ENCODE measurements at regions not wholly inside any gene's neighbourhood (a gene's known extent, or its start where the extent isn't known, plus 50 kb on each side); places are given as distances from the start of the nearest gene placed in this dataset.
"Not testable (repeated sequence)": the region's sequence is repeated elsewhere in the genome, so short reads cannot be mapped to it uniquely, and the experiment has no call there.

DNA sequence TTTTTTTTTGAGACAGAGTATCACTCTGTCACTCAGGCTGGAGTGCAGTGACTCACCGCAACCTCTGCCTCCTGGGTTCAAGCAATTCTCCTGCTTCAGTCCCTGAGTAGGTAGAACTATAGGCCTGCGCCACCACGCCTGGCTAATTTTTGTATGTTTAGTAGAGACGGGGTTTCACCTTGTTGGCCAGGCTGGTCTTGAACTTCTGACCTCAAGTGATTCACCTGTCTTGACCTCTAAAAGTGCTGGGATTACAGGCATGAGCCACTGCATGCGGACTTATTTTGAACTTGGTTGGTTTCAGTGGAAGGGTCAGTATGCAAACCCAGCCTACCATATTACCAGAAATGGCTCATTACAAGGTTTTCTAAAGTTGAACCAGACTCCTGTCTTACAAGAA lies 61.6 kb upstream of the GBA3 start:
- DNase-seq; H3K27ac Mint-ChIP-seq; H3K27me3 Mint-ChIP-seq (ENCODE audit: insufficient read depth); H3K36me3 Mint-ChIP-seq (ENCODE audit: low read depth); H3K4me3 Mint-ChIP-seq; H3K4me1 Mint-ChIP-seq (ENCODE audit: low read depth); H3K9me3 Mint-ChIP-seq: not testable (repeated sequence)

DNA sequence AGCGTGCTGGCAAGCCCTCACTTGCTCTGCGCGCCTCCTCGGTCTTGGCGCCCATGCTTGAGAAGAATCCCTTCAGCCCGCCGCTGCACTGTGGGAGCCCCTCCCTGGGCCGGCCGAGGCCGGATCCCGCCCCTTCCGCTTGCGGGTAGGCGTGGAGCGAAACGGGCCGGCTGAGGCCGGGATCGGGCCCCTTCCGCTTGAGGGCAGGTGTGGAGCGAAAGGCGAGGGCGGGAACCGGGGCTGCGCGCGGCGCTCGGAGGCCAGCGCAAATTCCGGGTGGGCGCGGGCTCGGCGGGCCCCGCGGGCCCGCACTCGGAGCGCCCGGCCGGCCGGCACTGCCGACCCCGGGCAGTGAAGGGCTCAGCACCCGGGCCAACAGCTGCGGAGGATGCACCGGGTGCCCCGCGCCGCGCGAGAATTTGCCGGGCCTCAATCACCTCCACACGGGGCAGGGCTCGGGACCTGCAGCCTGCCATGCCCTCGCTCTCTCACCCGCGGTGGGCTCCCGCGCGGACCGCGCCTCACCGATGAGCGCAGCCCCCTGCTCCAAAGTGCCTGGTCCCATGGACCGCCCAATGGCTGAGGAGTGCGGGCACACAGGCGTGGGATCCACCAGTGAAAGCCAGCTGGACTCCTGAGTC lies 58.1 kb upstream of the GBA3 start:
- no peak overlapping the region for H3K4me3 Mint-ChIP-seq
- no peak for DNase-seq
- no peaks in the 10 kb centered on the region for H3K4me1 Mint-ChIP-seq (ENCODE audit: low read depth)
- TF ChIP-seq, protein P1, sequence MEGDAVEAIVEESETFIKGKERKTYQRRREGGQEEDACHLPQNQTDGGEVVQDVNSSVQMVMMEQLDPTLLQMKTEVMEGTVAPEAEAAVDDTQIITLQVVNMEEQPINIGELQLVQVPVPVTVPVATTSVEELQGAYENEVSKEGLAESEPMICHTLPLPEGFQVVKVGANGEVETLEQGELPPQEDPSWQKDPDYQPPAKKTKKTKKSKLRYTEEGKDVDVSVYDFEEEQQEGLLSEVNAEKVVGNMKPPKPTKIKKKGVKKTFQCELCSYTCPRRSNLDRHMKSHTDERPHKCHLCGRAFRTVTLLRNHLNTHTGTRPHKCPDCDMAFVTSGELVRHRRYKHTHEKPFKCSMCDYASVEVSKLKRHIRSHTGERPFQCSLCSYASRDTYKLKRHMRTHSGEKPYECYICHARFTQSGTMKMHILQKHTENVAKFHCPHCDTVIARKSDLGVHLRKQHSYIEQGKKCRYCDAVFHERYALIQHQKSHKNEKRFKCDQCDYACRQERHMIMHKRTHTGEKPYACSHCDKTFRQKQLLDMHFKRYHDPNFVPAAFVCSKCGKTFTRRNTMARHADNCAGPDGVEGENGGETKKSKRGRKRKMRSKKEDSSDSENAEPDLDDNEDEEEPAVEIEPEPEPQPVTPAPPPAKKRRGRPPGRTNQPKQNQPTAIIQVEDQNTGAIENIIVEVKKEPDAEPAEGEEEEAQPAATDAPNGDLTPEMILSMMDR (IDR thresholded peaks at IDR 0.05) = no peak
- H3K27me3 Mint-ChIP-seq (ENCODE audit: insufficient read depth) = no peaks in the 10 kb centered on the region; the same call in 1 of the 2 replicates
- no peaks in the 10 kb centered on the region for H3K36me3 Mint-ChIP-seq (ENCODE audit: low read depth)
- H3K9me3 Mint-ChIP-seq = peaks cover 8% of the 10 kb centered on the region
- H3K27ac Mint-ChIP-seq = no peak overlapping the region

DNA sequence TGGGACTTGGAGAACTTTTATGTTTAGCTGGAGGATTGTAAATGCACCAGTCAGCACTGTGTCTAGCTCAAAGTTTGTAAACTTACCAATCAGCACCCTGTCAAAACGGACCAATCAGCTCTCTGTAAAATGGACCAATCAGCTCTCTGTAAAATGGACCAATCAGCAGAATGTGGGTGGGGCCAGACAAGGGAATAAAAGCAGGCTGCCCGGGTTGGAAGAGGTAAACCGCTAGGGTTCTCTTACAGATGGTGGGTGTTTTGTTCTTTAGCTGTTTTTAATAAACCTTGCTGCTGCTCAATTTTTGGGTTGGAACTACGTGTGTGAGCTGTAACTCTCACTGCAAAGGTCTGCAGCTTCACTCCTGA lies 57.6 kb upstream of the GBA3 start:
- not testable (repeated sequence) for H3K27ac Mint-ChIP-seq
- peaks cover 10% of the 10 kb centered on the region for H3K9me3 Mint-ChIP-seq

GRCh38 chr4:22635692-22636091 lies 57.0 kb upstream of the GBA3 start:
- H3K9me3 Mint-ChIP-seq = peaks cover 14% of the 10 kb centered on the region
- no peak overlapping the region for H3K4me3 Mint-ChIP-seq
- no peak overlapping the region for H3K27ac Mint-ChIP-seq
- no peaks in the 10 kb centered on the region for H3K36me3 Mint-ChIP-seq (ENCODE audit: low read depth)
- TF ChIP-seq, protein P1 (IDR thresholded peaks at IDR 0.05) = no peak
- no peak for DNase-seq
- H3K4me1 Mint-ChIP-seq (ENCODE audit: low read depth) = no peaks in the 10 kb centered on the region
- H3K27me3 Mint-ChIP-seq (ENCODE audit: insufficient read depth) = no peaks in the 10 kb centered on the region

More for the DNA sequence above, 57.6 kb upstream of the GBA3 start:
- not testable (repeated sequence) for H3K36me3 Mint-ChIP-seq (ENCODE audit: low read depth); H3K4me1 Mint-ChIP-seq (ENCODE audit: low read depth); H3K4me3 Mint-ChIP-seq; DNase-seq; H3K27me3 Mint-ChIP-seq (ENCODE audit: insufficient read depth)

DNA sequence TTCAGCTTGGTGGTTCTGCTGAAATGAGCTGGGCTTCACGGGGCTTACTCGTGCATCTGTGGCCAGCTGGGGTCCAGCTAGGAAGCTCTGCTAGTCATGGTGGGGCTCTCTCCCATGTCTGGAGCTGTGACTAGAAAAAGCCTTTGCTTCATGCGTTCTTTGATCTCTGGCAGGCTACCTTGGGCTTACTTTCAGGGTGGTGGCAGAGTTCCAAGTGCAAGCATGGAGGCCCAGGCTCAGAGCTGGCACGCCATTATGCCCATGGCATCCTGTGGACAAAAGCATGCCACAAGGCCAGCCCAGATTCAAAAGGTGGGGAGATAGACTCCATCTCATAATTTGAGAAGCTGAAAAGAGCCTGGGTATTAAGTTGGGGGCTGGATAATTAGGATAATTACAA lies 55.4 kb upstream of the GBA3 start:
- Mint-ChIP-seq H3K27me3 (ENCODE audit: insufficient read depth) (peaks cover 2% of the 10 kb centered on the region; the same call in 1 of the 2 replicates), H3K36me3 (ENCODE audit: low read depth) (no peaks in the 10 kb centered on the region), H3K4me3 (no peak overlapping the region), H3K9me3 (peaks cover 19% of the 10 kb centered on the region), H3K4me1 (ENCODE audit: low read depth) (no peaks in the 10 kb centered on the region), H3K27ac (no peak overlapping the region)
- TF ChIP-seq, protein P1 (IDR thresholded peaks at IDR 0.05) = no peak
- DNase-seq = no peak
